HG03097 (cell line): ENCODE measurements at regions not wholly inside any gene's neighbourhood (a gene's known extent, or its start where the extent isn't known, plus 50 kb on each side); places are given as distances from the start of the nearest gene placed in this dataset.

ENCODE experiments used
- ATAC-seq: cut with Tn5 transposase; IDR thresholded peaks from one replicate; pipeline ENCODE4 v1.9.1; 2021; ENCODE audit not compliant: unreplicated experiment, low FRiP score

- ATAC-seq: no peak
Measured at GRCh38 chr7:25985196-25985595, 166.8 kb upstream of the NFE2L3 start.

DNA sequence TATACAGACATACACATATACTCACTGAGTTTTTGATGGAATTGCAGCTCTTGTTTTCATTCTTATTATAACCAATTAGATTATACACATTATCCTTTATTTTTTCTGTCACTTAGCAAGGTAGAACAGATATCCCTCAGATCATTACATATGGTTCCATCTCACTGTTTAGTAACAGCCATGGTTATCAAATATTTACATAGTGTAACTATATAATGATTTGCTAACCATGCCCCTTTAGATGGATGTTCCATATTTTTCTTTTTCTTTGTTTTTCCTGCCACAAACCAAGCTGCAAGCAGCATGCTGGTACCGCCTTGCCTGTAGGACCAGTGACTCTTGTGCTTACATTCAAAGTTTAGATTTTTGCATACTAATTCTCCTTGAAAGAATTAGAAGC is 163.4 kb upstream of the NFE2L3 start:
- no peak for ATAC-seq

GRCh38 chr7:25989140-25989705 is 162.8 kb upstream of the NFE2L3 start:
- ATAC-seq: no peak

- no peak for ATAC-seq
Measured at GRCh38 chr7:25994433-25994994, 157.5 kb upstream of the NFE2L3 start.

DNA sequence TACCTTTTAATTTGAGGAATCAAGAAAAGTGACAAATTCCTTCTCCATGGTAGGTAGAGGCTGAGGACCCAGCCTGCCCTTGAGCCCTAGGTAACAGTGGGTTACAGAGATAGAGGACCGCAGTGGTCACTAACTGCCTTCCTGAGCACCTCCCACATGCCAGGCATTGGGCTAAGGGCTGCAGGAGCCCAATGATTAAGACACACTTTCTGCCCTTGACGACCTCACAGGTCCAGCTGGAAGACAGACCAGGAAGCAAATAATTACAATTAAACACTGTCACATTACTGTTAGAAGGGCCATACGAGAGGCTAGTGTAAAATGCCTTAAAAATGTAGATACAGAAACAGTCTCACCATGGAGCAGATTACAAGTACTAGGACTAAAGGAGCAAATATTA is 156.8 kb upstream of the NFE2L3 start:
- no peak for ATAC-seq

DNA sequence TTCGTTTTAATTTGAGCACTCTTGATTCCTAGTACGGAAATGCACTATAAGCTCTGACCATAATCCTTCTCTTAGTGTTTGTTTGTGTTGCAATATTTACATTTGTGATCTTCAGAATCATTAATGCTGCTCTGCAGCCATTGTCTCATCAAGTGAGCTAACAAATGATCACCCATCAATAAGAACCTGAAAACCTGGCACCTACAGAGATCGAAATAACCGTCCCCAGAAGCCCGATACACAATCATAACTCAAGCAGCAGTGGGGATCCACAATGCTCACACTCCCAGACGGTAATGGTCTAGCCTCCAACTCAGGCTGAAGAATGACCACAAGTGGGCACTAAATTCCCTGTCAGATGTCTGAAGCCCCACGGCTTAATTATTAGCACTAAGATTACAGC is 156.0 kb upstream of the NFE2L3 start:
- no peak for ATAC-seq

GRCh38 chr7:25998499-25998898 is 153.5 kb upstream of the NFE2L3 start:
- ATAC-seq: no peak

DNA sequence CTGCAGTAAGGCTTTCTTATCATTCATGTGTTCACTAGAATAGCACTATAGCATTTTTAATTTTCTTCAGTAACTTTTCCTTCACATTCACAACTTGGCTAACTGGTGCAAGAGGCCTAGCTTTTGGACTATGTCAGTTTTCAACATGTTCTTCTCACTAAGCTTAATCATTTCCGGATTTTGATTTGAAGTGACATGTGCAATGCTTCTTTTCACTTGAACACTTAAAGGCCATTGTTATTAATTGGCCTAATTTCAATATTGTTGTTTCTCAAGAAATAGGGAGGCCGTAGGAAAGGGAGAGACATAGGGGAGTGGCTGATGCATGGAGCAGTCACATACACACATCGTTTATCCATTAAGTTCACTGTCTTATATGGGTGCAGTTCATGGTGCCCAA is 151.2 kb upstream of the NFE2L3 start:
- ATAC-seq: no peak

GRCh38 chr7:26001662-26002244 is 150.2 kb upstream of the NFE2L3 start:
- ATAC-seq: no peak

DNA sequence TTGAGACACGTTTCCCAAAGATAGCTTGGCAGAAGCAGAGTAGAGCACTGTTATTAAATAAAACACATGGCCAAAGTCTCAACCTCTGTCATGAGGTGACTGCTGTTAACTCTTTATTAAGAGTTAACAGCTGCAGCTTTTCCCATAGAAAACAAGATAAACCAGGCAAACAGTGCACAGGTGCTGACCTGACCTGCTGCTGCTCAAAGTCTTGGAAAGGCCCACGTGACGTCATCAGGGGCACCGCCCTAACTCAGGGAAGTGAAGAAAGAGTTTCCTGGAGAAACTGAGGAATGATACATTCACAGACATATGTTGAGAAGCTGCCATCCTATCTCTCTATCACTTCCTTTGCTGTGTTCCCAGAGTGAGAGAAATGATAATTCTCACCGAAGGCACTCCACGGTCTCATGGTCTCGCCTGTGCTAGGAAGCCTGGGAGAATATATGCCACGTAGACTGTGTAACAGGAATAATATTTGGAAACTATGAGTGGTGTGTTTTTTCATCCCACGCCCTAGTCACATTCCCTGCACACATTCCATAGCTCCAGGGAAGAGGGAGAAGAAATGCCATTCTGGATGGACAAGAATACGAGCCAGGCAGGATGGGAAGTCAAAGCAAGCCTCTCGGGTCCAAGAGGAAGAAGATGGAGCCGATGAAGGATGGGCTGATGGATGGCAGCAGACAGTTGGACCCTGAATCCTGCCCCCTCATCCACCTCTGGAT is 146.2 kb upstream of the NFE2L3 start:
- no peak for ATAC-seq

DNA sequence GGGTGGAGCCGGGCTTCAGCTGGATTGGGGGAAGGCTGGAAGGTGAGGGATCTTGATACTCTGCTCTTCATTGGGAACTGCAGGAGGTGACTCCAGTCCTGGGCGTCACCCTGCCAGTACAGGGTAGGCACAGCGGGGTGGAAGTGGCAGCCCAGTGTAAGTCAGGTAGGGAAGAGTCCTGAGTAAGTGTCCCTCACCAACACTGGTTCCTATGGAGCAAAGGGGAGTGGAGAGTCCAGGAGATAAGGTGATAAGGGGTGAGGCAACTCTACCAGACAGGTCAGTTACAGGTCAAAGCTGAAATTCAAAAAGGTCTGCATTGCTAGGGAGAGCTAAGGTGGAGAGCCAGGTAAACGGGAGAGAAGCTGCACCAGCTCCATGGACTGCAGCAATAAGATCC is 145.6 kb upstream of the NFE2L3 start:
- no peak for ATAC-seq

- no peak for ATAC-seq
Measured at GRCh38 chr7:26007510-26007909, 144.5 kb upstream of the NFE2L3 start.

- ATAC-seq: no peak
Measured at GRCh38 chr7:26008428-26008827, 143.6 kb upstream of the NFE2L3 start.

DNA sequence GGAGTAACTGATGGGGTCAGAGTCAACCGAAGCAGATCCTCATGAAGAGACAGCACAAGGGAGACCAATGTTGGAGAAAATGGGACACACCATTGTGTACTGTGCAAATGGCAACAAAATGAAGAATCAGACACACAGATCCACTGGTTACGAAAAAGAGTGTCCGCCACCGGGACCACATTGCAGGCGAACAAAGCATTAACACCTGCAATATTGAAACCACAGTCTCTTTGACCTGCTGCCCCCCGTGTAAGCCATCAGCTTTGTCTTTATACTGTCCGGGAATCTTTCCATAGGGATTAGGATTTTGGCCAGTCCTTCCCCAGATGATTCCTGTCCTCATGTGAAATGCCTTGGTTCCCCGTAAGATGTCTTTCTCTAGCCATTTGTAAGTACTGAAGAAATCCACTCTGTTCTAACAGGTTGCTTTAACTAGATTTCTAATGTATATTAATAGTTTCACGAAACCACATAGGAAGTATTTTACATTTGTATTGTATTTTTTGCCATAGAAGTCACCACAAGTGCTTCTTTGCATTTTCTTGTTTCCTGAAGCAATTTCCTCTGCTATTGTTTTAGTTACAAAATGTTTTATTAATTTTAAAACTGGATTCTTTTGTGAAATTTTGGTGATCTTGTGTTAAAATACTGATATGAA is 140.8 kb upstream of the NFE2L3 start:
- no peak for ATAC-seq

- ATAC-seq: no peak
Measured at GRCh38 chr7:26013551-26014083, 138.4 kb upstream of the NFE2L3 start.

GRCh38 chr7:26022982-26023381 is 129.0 kb upstream of the NFE2L3 start:
- no peak for ATAC-seq

GRCh38 chr7:26029911-26030310 is 122.1 kb upstream of the NFE2L3 start:
- ATAC-seq: no peak

GRCh38 chr7:26034391-26034790 is 117.6 kb upstream of the NFE2L3 start:
- no peak for ATAC-seq

- ATAC-seq: no peak
Measured at GRCh38 chr7:26035552-26035951, 116.4 kb upstream of the NFE2L3 start.

DNA sequence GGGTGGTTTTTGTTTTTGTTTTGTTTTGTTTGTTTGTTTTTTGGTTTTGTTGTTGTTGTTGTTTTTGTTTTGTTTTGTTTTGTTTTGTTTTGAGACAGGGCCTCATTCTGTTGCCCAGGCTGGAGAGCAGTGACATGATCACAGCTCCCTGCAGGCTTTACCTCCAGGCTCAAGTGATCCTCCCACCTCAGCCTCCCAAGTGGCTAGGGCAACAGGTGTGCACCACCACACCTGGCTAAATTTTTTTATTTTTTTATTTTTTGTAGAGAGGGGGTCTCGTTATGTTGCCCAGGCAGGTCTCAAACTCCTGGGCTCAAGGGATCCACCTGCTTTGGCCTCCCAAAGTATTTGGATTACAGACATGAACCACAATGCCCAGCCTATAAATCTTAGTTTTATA is 115.9 kb upstream of the NFE2L3 start:
- no peak for ATAC-seq
